GM21515 (cell line): ENCODE measurements at regions not wholly inside any gene's neighbourhood (a gene's known extent, or its start where the extent isn't known, plus 50 kb on each side); places are given as distances from the start of the nearest gene placed in this dataset.
"Not testable (repeated sequence)": the region's sequence is repeated elsewhere in the genome, so short reads cannot be mapped to it uniquely, and the experiment has no call there.

Source experiments
- ATAC-seq: cut with Tn5 transposase; IDR thresholded peaks from one replicate; pipeline ENCODE4 v1.9.1; 2021; ENCODE audit not compliant: unreplicated experiment

DNA sequence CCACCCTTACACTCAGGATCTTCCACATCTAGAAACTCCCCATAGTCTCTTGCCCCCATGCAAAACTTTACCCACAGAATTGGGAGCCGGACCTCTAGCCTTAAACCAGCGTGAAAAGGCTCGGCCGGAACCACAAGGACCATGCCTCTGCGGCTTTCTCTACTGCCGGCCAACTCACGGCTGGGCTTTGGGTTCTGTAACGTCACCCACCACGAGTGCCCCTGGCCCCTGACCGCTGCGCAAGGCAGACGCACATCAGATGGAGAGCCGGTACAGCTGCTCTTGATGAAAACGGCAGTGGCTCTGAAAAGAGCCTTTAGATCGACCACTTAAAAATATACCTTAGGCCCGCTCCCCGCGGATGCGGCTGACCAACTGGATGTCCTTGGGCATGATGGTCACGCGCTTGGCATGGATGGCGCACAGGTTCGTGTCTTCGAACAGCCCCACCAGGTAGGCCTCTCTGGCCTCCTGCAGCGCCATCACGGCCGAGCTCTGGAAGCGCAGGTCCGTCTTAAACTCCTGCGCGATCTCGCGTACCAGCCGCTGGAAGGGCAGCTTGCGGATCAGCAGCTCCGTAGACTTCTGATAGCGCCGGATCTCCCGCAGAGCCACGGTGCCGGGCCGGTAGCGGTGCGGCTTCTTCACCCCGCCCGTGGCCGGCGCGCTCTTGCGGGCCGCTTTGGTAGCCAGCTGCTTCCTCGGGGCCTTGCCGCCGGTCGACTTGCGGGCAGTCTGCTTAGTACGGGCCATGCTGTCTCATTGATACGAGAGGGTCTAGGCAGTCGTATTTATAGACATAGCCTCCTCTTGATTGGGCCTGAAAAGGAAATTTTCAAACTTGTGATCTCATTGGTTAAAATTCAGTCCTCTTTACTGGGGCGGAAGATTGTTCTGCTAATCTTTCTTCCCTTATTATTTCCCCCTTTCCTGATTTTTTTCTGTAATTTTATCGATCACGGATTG is 66.3 kb downstream of the FAM72C start:
- not testable (repeated sequence) for ATAC-seq

DNA sequence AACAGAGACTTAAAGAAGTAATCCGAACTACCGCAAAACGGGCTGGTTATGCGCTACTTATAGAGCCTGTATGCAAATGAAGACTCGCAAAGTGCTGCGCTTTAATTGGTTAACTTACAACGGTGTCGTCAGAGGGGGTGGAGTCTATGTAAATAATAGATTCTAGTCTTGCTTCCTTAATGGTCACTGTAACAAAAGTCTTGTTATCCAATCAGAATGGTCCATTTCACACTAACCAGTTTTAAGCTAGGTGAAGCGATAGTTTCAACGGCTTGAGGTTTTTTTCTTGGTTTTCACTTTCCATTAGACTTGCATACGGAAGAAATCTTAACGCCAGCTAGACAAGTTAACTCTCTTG is 67.2 kb downstream of the FAM72C start:
- ATAC-seq = not testable (repeated sequence)

DNA sequence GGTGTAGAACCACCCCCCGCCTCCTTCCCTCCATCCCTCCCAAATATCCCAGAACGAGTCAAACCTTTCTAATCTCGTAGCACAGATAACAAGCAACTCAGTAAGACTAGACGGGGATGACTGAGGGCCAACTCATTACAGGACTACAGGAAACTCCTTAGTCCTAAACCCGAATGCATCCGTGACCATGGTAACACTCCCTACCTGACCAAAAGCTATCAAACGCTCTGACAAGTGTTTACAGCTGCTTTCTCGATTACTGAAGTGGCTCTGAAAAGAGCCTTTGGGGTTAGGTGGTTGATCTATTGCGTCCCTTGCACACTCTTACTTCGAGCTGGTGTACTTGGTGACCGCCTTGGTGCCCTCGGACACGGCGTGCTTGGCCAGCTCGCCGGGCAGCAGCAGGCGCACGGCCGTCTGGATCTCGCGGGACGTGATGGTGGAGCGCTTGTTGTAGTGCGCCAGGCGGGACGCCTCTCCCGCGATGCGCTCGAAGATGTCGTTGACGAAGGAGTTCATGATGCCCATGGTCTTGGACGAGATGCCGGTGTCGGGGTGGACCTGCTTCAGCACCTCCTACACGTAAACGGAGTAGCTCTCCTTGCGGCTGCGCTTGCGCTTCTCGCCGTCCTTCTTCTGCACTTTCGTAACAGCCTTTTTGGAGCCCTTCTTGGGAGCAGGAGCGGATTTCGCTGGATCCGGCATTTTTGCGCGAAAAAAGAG is 67.7 kb downstream of the FAM72C start:
- not testable (repeated sequence) for ATAC-seq

DNA sequence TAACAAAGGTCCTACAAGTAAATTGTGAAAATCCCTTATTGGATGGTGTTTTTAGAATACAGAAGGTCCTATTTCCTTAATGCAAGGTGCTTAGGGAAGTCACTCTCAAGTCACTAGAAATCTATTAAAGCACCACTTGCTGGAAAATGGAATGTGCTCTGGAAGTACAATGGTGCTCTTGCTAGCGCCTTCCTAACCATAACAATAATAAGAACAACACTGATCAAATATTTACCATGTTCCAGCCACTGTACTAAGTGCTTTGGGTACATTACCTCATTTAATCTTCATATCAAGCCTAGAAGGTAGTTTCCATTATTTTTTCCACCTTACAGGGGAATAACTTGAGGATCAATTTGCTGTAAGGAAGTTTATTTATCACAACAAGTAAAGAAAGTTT is 75.4 kb downstream of the FAM72C start:
- ATAC-seq = not testable (repeated sequence)

DNA sequence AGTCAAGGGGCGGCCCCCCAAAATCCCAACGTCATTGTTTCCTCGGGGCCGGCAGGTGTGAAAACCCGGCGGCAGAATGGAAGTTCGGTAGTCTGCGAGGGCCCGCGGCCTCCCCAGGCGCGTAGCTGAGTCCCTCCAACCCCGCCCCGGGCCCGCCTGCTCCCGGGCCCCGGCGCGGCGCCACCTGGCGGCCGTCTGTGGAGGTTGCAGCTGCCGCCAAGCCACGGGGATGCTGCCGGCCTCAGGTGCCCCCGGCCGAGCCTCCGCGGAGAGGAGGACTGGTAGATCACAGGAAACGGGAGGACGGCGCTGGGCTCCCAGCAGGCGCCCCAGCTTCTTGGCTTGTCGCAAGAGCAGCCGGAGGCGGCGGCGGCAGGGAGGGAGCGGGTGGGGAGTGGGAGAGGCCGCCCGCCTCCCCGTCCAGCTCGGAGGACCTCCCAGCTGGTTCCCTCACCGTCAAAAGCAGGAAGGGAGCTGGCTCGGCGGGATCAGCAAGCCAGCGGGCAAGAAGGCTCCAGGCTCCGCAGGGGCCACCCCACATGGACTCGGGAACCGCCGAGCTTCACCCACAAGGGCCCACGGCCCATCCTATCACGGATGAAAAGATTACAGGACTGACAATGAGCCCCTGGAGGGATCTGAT is 86.7 kb downstream of the FAM72C start:
- ATAC-seq = peak; percentile 94

DNA sequence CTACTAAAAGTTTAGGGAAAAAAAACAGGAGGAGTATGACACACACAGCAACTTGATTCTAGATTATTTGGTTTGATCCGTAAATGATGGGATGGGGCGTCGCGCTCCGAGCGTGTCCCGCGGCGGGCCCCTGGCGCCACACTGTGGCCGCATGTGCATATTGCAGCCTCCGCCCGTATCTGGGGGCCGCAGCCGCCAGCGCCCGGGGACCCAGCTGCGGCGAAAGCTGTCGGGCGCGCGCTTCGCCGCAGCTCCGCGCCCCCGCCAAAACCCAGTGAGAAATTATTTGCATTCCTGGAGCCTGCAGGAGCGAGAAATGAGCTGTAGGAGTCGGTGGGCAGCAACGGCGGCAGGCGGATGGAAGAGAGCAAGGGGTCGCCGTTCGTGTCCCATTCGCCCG is 87.3 kb downstream of the FAM72C start:
- ATAC-seq = peak; percentile 87

DNA sequence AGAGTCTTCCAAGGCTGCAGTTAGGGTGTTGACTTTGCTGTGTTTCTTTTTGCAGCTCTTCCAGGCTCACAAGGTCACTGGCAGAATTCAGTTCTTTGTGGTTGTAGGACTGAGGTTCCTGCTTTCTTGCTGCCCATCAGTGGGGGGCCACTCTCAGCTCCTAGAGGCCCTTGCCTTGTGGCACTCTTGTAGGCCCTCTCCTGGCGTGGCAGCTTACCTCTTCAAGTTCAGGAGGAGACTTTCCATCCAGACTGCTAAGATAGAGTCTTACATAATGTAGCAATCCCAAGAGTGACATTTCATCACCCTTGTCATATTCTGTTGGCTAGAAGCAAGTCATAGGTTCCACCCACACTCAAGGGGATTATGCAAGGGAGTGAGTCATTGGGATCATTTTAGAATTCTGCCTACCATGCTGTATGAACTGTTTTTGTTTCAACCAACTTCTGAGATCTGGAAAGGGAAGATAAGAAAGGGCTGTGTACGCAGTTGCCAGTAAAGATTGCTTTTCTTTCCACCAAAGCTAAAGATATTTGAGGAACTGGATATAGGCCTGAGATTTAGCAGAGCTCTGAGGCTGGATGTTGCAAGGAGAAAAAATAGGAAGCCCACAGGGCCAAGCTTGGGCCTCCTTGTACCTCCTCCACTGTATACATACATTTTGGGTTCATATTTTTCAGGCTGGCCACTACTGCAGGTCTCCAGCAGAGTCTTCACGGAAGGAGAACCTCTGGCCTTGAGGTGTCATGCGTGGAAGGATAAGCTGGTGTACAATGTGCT is 91.8 kb downstream of the FAM72C start:
- not testable (repeated sequence) for ATAC-seq

DNA sequence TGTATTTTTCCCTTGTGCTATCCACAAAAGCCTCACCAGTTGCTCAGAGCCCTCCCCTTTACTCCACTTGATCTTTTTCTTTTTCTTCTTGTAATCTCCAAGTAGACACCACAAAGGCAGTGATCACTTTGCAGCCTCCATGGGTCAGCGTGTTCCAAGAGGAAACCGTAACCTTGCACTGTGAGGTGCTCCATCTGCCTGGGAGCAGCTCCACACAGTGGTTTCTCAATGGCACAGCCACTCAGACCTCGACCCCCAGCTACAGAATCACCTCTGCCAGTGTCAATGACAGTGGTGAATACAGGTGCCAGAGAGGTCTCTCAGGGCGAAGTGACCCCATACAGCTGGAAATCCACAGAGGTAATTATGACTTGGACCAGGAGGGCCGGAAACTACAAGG is 95.8 kb downstream of the FAM72C start:
- ATAC-seq = not testable (repeated sequence)

DNA sequence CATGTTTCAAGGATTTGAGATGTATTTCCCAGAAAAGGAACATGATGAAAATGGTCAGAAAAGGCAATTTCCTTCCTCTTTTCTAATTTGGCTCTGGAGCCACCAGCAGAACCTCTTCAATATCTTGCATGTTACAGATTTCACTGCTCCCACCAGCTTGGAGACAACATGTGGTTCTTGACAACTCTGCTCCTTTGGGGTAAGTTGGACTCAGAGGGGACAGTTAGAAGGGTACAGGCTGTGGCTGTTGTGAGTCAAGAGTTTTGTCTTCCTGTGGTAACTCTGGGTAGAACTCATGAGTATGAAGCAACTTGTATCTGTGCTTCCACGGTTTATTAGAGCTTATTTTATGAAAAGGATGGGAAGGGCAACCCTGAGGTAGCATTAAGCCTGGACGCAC is 97.2 kb downstream of the FAM72C start:
- ATAC-seq = not testable (repeated sequence)

DNA sequence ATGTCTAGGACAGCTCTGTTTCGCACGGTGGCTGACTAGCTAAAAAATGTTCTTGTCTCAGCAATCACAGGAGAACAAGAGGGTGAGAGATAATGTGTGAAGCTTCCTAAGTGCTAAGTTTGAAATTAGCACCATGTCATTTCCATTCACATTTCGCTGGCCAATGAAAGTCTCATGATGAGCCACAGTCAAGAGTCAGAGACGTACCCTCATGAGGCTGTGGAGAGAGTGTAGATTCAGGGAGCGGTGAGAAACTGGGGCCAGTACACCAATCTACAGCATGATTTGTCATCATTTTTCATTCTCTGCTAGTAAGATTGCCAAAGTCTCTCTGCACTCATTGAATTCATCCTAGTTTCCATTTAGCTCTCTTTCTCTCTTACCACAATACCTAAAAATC is 98.1 kb downstream of the FAM72C start:
- not testable (repeated sequence) for ATAC-seq

DNA sequence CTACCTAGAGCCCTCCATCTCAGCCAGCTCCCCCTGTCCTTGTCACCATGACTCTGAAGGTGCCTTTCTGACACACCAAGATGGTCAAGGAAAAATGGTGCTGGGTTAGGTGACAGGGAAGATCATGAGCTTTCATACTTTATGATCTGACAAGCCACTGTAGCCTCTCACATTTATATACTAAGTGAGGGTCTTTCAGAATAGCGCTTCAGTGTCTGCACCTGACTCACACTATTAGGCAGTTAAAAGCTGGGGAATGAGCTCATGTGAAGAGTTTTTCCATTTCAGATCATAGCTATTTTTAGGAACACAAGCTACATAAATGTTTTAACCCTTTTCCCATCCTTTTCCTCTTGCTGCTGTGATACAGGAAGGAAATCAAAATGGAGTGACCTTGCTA is 101.4 kb downstream of the FAM72C start:
- not testable (repeated sequence) for ATAC-seq

DNA sequence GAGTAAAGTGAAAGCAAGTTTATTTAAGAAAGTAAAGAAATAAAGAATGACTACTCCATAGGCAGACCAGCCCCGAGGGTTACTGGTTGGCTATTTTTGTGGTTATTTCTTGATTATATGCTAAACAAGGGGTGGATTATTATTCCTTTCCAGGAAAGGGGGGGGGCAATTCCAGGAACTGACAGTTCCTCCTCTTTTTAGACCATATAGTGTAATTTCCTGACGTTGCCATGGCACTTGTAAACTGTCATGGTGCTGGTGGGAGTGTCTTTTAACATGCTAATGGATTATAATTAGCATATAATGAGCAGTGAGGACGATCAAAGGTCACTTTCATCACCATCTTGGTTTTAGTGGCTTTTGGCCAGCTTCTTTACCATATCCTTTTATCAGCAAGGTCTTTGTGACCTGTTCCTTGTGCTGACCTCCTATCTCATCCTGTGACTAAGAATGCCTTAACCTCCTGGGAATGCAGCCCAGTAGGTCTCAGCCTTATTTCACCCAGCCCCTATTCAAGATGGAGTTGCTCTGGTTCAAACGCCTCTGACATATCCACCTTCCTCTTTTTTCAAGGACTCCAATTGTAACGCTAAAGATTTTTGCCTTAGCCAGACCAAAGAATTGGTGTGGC is 104.1 kb downstream of the FAM72C start:
- ATAC-seq = not testable (repeated sequence)

DNA sequence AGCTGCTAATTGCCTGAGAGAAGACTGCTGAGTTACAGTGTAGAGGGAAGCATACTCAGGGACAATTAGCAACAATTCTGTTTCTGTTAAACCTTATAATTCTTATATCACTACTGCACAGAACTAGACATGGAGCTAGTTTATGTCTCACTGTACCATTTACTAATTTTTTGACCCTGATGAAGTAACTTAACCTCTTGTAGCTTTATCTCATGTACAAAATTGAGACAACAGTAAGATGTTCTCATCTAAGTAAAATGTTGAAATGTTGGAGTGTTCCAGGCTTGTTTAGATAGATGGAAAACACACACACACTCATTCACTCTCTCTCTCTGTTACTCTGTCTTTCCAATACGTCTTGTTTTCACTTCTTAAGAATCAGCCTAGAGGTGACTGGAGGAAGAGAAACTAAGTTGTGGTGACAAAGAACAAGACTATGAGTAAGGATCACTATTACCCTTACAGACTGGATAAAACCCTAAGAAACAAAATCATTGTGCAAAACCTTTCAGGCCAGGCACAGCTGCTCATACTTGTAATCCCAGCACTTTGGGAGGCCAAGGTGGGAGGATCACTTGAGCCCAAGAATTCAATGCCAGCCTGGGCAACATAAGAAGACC is 107.8 kb downstream of the FAM72C start:
- ATAC-seq = peak; percentile 68

DNA sequence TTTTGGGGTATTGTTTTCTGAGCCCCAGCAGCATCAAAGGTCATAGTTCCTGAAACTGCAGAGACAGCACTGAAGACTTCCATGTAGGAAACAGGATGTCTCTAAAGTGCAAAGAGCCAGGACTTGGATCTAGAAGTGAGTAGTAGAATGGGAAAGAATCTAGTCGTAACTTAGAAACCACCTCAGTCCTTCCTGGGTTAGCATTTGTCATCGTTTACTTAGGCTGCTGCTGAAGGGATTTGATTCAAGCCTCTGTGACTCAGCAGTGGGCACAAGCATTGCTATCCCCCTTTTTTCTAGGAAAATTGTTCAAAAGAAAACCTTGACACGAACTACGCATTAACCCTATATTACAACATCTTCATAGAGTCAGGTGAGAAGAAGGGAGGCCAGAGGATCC is 109.1 kb downstream of the FAM72C start:
- not testable (repeated sequence) for ATAC-seq

DNA sequence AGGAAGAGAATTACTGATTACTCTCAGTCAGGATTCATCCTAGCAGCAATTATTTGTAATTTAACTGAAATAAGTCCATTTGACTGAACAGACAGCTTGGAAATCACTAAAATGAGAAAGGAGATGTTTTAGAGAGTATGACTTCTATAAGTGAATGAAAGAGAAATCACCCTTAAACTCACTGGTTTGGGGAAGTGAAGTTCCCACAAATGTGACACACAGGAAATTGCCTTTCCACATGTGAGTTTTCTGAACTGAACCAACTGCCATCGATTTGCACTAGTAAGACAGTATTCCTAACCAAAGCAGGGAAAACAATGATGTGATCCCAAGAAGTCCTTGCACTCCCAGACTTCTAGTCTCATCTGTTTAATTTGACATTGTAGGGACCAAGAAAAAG is 110.5 kb downstream of the FAM72C start:
- ATAC-seq = not testable (repeated sequence)

DNA sequence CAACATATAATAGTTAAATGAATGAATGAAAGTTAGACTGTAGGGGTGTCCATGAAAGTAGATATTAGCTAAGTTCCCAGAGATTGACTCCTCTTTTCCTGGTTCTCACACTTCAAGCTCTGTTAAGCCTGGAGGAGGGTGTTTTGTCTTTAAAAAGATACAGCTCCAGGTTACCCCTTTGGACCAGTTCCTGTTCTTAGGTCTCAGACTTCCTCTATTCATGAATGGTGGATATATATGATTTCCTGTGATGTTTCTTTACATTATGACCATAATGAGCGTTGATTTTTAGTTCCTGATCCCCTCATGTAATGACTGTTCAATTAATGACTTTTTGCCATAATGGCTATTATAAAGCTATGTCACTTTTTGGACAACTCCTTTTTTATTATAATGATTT is 115.9 kb downstream of the FAM72C start:
- not testable (repeated sequence) for ATAC-seq

DNA sequence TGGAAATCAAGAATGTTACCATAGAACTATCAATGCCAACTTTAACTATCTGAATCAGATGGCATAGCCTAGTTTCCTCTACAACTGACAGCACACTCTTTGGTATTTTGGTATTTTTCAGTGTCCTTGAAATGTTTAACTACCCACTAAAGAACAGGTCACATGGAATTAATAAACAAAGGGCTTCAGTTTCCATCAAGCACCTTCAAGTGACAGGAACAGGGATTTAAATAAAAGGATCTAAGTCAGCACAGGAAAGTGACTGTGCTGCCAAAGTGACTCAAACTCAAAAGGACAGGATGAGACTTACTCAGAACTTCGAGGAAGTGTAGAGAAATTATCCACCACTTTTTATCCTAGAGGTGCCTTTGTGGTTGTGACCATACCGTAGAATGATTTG is 117.7 kb downstream of the FAM72C start:
- ATAC-seq = not testable (repeated sequence)

DNA sequence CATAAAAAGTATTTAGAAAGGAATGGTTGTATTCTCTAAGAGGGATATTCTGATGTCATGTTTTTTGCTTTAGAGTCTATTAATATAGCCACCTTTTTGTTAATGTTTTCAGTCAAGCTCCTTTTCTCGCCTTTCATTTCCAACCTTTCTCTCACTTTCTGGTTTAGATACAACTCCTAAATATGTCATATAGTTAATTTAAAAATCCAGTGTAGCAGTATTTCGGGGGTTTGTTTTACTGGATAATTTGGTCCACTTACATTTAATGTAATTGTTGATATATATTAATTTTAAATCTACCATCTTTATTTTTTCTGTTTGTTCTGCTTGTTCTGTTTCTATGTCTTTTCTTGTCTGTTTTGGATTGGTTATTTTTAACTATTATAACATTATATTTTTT is 121.1 kb downstream of the FAM72C start:
- ATAC-seq = not testable (repeated sequence)

DNA sequence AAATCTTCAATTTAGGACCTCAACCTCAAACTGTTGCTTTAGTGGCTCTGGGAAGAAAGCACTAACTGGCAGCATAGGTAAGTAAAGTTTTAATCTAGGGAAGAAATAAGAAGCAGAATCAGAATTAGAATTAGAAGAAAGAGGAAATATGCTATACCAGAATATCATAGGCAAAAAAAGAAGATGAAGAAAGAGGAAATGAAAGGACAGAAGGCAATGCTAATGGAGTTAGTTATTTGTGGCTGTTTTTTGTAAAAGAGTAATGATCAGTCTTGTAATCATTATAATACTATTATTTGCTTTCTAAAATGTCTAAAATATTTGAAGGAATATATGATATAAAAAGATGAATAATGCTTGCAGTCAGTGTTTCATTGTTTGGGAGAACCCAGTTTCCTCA is 122.9 kb downstream of the FAM72C start:
- not testable (repeated sequence) for ATAC-seq

DNA sequence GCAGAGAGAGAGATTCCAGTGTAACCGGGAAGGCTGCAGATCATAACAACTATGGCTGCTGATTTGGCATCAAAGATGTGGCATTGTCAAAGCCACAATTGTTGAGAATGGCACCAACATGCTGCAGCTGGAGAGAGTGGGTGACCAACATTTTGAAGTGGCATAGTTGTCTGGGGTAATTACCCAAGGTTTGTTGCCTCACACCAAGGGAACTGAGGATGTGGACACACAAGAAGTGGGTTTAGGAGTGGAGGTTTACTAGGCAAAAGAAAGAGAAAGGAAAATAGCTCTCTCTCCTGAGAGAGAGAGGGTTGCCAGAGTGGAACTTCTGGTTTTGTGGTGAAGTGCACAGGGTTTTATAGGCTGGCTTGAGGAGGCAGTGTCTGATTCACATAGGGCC is 126.6 kb downstream of the FAM72C start:
- not testable (repeated sequence) for ATAC-seq
